HepG2 (cell line): ENCODE measurements at regions not wholly inside any gene's neighbourhood (a gene's known extent, or its start where the extent isn't known, plus 50 kb on each side); places are given as distances from the start of the nearest gene placed in this dataset.

ENCODE experiments used
- ATAC-seq: fragments of 200-7000 bp; cut with Tn5 transposase; 3 replicates; pipeline ENCODE4 v1.9.1; 2020; ENCODE audit warnings: mild to moderate bottlenecking, moderate library complexity
- BruUV-seq: library from RNA; stranded (reverse); fragments of 400-500 nt; replicated peaks from 2 replicates; lab custom pipeline; 2021; lab: Mats Ljungman, UMichigan
- CTCF ChIA-PET: fragments of 300-600 bp; formaldehyde crosslinking; extraction: SDS; loops from one replicate; lab custom pipeline; 2021; ENCODE audit warnings: low total read pairs, inconsistent platforms, low intra/inter-chr PET ratio; lab: Yijun Ruan, JAX
- POLR2A ChIA-PET: fragments of 350-600 bp; sonication (Branson Sonifier 250); formaldehyde crosslinking; loops from one replicate; lab custom pipeline; 2020; ENCODE audit warnings: antibody characterized with exemption, inconsistent platforms; lab: Yijun Ruan, JAX
- DNase-seq: peaks from one replicate; pipeline ENCODE4 v3.0.0-alpha.2; 2015; ENCODE audit warnings: low spot score
- FAIRE-seq: peaks from 3 replicates; lab custom pipeline; 2011; peaks lifted over from hg19 to GRCh38; lab: Jason Lieb, UNC
- H2AFZ ChIP-seq: one replicate; pipeline ENCODE4 v1.6.1; 2011; ENCODE audit warnings: low read length, inconsistent platforms
- H3K27ac ChIP-seq: fragments of 300-600 bp; 3 replicates; pipeline ENCODE4 v1.8.0; 2011; ENCODE audit warnings: mixed run types, mild to moderate bottlenecking, mixed read lengths, low read length, inconsistent platforms; ENCODE audit not compliant: insufficient read depth; ENCODE audit errors: extremely low read length
- H3K27me3 ChIP-seq, 2 experiments: fragments of 200-600 bp in 1 of 2; 2 replicates in 1 of 2; 3 replicates in 1 of 2; pipeline versions ENCODE4 v1.6.0 to v1.8.0; 2011; ENCODE audit warnings: low read length in 2 of 2, mild to moderate bottlenecking in 2 of 2, moderate library complexity in 2 of 2, inconsistent platforms in 1 of 2; ENCODE audit not compliant: insufficient read depth in 2 of 2, control insufficient read depth in 1 of 2
- H3K36me3 ChIP-seq, 2 experiments: fragments of 200-600 bp in 1 of 2; replicated peaks in 1 of 2; 2 replicates in 1 of 2; 3 replicates in 1 of 2; pipeline versions ENCODE4 v1.5.1 to v1.8.0; 2011; ENCODE audit warnings: low read length in 2 of 2, inconsistent platforms in 1 of 2; ENCODE audit not compliant: insufficient read depth in 2 of 2, control insufficient read depth in 1 of 2
- H3K4me1 ChIP-seq: 2 replicates; pipeline ENCODE4 v1.5.1; 2012; ENCODE audit warnings: low read length, inconsistent platforms; ENCODE audit not compliant: insufficient read depth
- H3K4me2 ChIP-seq: 2 replicates; pipeline ENCODE4 v1.6.0; 2011; ENCODE audit warnings: low read depth, low read length, inconsistent platforms
- H3K4me3 ChIP-seq, 3 experiments: fragments of 200-600 bp in 1 of 3; sonication (generic), shearing (Covaris generic) in 1 of 3; replicated peaks in 1 of 3; 2 replicates each; pipeline ENCODE4 v1.5.1; 2011 to 2016; ENCODE audit warnings: low read length in 3 of 3, inconsistent platforms in 2 of 3, low read depth in 2 of 3, mild to moderate bottlenecking in 2 of 3, control low read depth in 1 of 3, mixed read lengths in 1 of 3; ENCODE audit not compliant: insufficient read depth in 1 of 3
- H3K79me2 ChIP-seq: one replicate; pipeline ENCODE4 v1.6.1; 2011; ENCODE audit warnings: low read length, inconsistent platforms; ENCODE audit not compliant: insufficient read depth
- H3K9ac ChIP-seq: 2 replicates; pipeline ENCODE4 v1.6.0; 2011; ENCODE audit warnings: mild to moderate bottlenecking, low read depth, low read length, inconsistent platforms; ENCODE audit not compliant: insufficient read depth
- H3K9me3 ChIP-seq: 2 replicates; pipeline ENCODE4 v1.5.1; 2012; ENCODE audit warnings: mild to moderate bottlenecking, low read length
- H4K20me1 ChIP-seq: 2 replicates; pipeline ENCODE4 v1.6.0; 2011; ENCODE audit warnings: inconsistent platforms, mild to moderate bottlenecking, low read length, moderate library complexity; ENCODE audit not compliant: insufficient read depth
- CREB1 ChIP-seq, 2 experiments: fragments of 450-650 bp in 1 of 2; IDR thresholded peaks; 2 replicates each; pipeline ENCODE4 v1.6.1; 2016 to 2017; ENCODE audit warnings: control low read depth in 1 of 2, mild to moderate bottlenecking in 1 of 2, missing compliant biosample characterization in 1 of 2, missing genetic modification characterization in 1 of 2
- HHEX ChIP-seq: IDR thresholded peaks from 2 replicates; pipeline ENCODE4 v1.6.1; 2016; ENCODE audit warnings: control low read depth
- NFIB ChIP-seq: sonication (generic); formaldehyde crosslinking; IDR thresholded peaks from 2 replicates; pipeline ENCODE4 v1.9.0; 2021; ENCODE audit warnings: missing genetic modification reagents, mild to moderate bottlenecking, borderline replicate concordance
- PHF5A ChIP-seq: IDR thresholded peaks from one replicate; pipeline ENCODE4 v1.6.1; 2018; ENCODE audit warnings: low read depth, missing genetic modification reagents; ENCODE audit not compliant: unreplicated experiment
- ZNF12 ChIP-seq: sonication (generic); formaldehyde crosslinking; IDR thresholded peaks from 2 replicates; pipeline ENCODE4 v1.5.0; 2020; ENCODE audit warnings: missing genetic modification reagents
- ZNF260 ChIP-seq: sonication (generic); formaldehyde crosslinking; IDR thresholded peaks from 2 replicates; pipeline ENCODE4 v1.4.0; 2020; ENCODE audit warnings: missing genetic modification reagents, low read depth, mild to moderate bottlenecking, borderline replicate concordance
- ZNF317 ChIP-seq: sonication (generic); formaldehyde crosslinking; IDR thresholded peaks from 2 replicates; pipeline ENCODE4 v1.5.0; 2020; ENCODE audit warnings: mild to moderate bottlenecking, missing genetic modification reagents
- ZNF615 ChIP-seq: sonication (generic); formaldehyde crosslinking; IDR thresholded peaks from 2 replicates; pipeline ENCODE4 v1.5.0; 2020; ENCODE audit warnings: mild to moderate bottlenecking, missing genetic modification reagents, borderline replicate concordance
- ZNF652 ChIP-seq: IDR thresholded peaks from 2 replicates; pipeline ENCODE4 v1.6.1; 2016; ENCODE audit warnings: low read depth, borderline replicate concordance
- ZNF777 ChIP-seq: sonication (generic); formaldehyde crosslinking; IDR thresholded peaks from 2 replicates; pipeline ENCODE4 v1.4.0; 2020; ENCODE audit warnings: missing genetic modification reagents
- ZNF891 ChIP-seq: sonication (generic); formaldehyde crosslinking; IDR thresholded peaks from 2 replicates; pipeline ENCODE4 v1.5.0; 2020; ENCODE audit warnings: mild to moderate bottlenecking, missing genetic modification reagents
- ZSCAN30 ChIP-seq: sonication (generic); formaldehyde crosslinking; IDR thresholded peaks from 2 replicates; pipeline ENCODE4 v1.5.0; 2020; ENCODE audit warnings: mild to moderate bottlenecking, missing genetic modification reagents
- ZSCAN9 ChIP-seq: IDR thresholded peaks from 2 replicates; pipeline ENCODE4 v1.6.1; 2016; ENCODE audit warnings: borderline replicate concordance
- WGBS: methylation state at CpG from one replicate; pipeline ENCODE4 v1.1.6; 2017; ENCODE audit warnings: low lambda C conversion rate; 5-methylcytosine and 5-hydroxymethylcytosine counted together
- in situ Hi-C: cut with HindIII; loops from 2 replicates; pipeline ENCODE4 v1.10.0; 2017; ENCODE audit warnings: low pct_unique_long_range_greater_than_20kb; ENCODE audit not compliant: extremely low pct_ligation_motif_present
- intact Hi-C: fragments of 100-400 bp; cut with micrococcal nuclease; formaldehyde crosslinking; loops from one replicate; pipeline ENCODE4 v1.10.0; 2022; ENCODE audit not compliant: unreplicated experiment

- H3K36me3 ChIP-seq, result no peaks in the 10 kb centered on the region
- DNase-seq (no peak), ATAC-seq (no peak), FAIRE-seq (no peak)
- no peak overlapping the region for H3K4me3 ChIP-seq
- H3K27ac ChIP-seq, result no peak overlapping the region
- no peak overlapping the region for H3K9ac ChIP-seq
- TF ChIP-seq ZNF891 (CRISPR knock-in tag), result no peak
- TF ChIP-seq CREB1 (IDR thresholded peaks at IDR 0.05), result peak; percentile 5; the same call in 1 of the 2 replicates
- TF ChIP-seq CREB1 (CRISPR knock-in tag; IDR thresholded peaks at IDR 0.05), result no peak
- TF ChIP-seq ZNF615 (CRISPR knock-in tag), result peak; percentile 97; the same call in 1 of the 2 replicates
- intact Hi-C loops (no loop called here), in situ Hi-C loops (no loop called here)
- POLR2A ChIA-PET, result no interaction called here
- peaks cover 13% of the 10 kb centered on the region; the same call in 1 of the 2 replicates for H3K9me3 ChIP-seq
- 4% methylated on average over 1 of the region's 1 CpG for WGBS
- no peak overlapping the region for H3K4me2 ChIP-seq
- no peaks in the 10 kb centered on the region for H3K4me1 ChIP-seq
- CTCF ChIA-PET, result no interaction called here
- no peaks in the 10 kb centered on the region for H4K20me1 ChIP-seq
- no peak overlapping the region for H2AFZ ChIP-seq
- BruUV-seq, result no TSS peak
- no peaks in the 10 kb centered on the region for H3K79me2 ChIP-seq
- peaks cover 5 to 8% of the 10 kb centered on the region in 2 experiments; a peak in 4 of 5 replicates for H3K27me3 ChIP-seq
Measured at GRCh38 chr22:44419429-44419828, 78.6 kb downstream of the RTL6 start.

GRCh38 chr22:44413211-44413610, 84.8 kb downstream of the RTL6 start:
- ATAC-seq, result no peak

More at GRCh38 chr22:44413211-44413610, 84.8 kb downstream of the RTL6 start:
- H4K20me1 ChIP-seq, result no peaks in the 10 kb centered on the region
- FAIRE-seq (no peak), DNase-seq (no peak)
- BruUV-seq, result no TSS peak
- POLR2A ChIA-PET, result no interaction called here
- H3K79me2 ChIP-seq, result no peaks in the 10 kb centered on the region
- intact Hi-C loops (no loop called here), in situ Hi-C loops (no loop called here)
- H3K27me3 ChIP-seq, result peaks cover 6 to 45% of the 10 kb centered on the region in 2 experiments
- H3K4me2 ChIP-seq, result no peak overlapping the region
- WGBS, result 68% methylated on average over 11 of the region's 11 CpGs
- H3K9me3 ChIP-seq, result peaks cover 5% of the 10 kb centered on the region; the same call in 1 of the 2 replicates
- no peak for TF ChIP-seq ZNF260 (CRISPR knock-in tag)
- no peak for TF ChIP-seq ZNF652 (CRISPR knock-in tag)
- no peak for TF ChIP-seq ZNF12 (CRISPR knock-in tag)
- TF ChIP-seq ZSCAN30, result no peak
- TF ChIP-seq HHEX, result no peak
- no peak for TF ChIP-seq ZSCAN9
- no peak for TF ChIP-seq PHF5A (CRISPR knock-in tag)
- TF ChIP-seq ZNF317, result no peak
- TF ChIP-seq ZNF777 (CRISPR knock-in tag), result no peak
- no peak for TF ChIP-seq NFIB
- TF ChIP-seq, all 625 proteins: peak for 0
- Histone ChIP-seq H3K9ac (no peak overlapping the region), H3K4me3 (no peak overlapping the region), H3K36me3 (no peaks in the 10 kb centered on the region), H3K27ac (no peak overlapping the region), H2AFZ (no peak overlapping the region), H3K4me1 (peaks cover 20% of the 10 kb centered on the region)
- CTCF ChIA-PET, result no interaction called here
